ENCODE measurements at regions not wholly inside any gene's neighbourhood (a gene's known extent, or its start where the extent isn't known, plus 50 kb on each side); places are given as distances from the start of the nearest gene placed in this dataset.

DNA sequence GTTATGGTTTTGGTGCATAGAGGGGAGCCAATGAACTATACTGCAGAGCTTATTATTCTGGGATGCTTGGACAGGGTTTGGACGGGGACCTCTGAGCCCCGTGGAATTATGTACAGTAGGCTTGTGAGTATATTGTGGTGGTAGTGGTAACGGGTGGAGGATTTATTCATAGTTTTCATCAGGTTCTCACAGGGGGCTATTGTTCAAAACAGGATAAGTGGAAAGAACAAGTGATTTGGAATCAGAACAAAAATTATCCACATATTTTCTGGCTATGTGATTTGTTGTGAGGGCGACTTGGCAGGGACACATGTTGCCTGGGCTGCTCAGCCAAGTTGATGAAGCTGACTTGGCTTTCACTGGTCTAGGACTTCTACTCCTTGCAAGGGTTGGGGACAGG is 64.6 kb upstream of the ELOVL5 start:
- DNase-seq: no peak

DNA sequence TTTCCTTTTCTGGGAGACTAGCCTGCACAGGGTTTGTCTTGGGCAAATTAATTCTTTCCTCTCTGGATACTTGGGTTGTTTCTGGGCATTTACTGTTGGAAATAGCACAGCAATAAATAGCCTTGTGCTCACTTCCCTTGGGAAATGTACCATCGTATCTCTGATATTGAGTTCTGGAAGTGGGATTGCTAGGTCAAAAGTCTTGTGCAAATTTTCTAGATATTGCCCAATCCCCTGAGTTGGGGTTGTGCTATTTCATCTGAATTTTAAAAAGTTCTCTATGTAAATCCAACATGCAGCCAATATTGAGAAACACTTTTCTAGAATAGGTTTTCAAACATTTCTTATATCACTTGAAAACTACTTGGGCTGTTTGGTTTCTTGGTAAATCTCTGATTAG is 64.0 kb upstream of the ELOVL5 start:
- no peak for DNase-seq

- DNase-seq: no peak
Observed at GRCh38 chr6:53412021-53412715, 63.4 kb upstream of the ELOVL5 start.

- no peak for DNase-seq
Observed at GRCh38 chr6:53411451-53411850, 62.7 kb upstream of the ELOVL5 start.

DNA sequence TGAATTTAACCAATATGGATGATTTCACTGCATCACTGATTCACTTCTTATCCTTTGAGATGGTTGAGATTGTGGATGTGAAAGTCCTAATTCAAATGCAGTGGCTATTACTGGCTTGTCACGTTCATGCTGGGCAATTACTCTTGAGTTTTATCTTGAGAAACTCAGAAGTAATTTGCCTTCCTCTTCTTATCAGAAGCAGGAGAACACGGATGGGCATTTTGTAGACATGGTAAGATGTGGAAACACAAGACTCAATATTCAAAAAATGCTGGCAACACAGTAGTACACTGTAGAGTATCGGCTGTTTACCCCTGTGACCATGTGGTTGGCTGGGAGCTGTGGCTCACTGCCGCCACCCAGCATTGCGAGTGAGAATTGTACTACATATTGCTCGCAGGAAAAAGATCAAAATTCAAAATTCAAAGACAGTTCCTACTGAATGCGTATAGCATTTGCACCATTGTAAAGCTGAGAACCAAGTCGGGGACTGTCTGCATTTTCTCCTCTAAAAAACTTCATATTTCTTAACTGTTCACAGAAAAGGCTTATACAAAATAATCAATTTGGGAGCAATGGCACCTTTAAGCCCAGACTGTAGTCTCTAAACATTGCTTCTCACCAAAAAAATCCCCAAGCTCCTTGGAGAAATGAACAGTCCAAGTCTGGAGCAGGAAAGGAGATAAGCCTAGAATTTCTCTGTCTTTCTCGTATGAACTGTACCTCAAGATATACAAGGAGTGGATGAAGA is 61.9 kb upstream of the ELOVL5 start:
- peak; percentile 60 for DNase-seq

GRCh38 chr6:53408826-53409225 is 60.1 kb upstream of the ELOVL5 start:
- DNase-seq: no peak

DNA sequence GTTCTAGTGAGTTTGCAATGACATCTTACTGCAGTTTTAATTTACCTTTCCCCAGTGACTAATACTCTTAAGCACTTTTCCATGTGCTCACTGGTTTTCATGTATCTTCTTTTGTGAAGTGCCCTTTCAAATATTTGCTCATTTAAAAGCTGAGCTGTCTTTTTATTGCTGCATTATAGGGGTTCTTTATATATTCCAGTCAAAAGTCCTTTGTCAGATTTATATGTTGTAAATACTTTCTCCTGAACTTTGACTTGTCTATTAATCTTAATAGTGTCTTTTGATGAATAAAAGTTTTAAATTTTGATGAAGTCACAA is 50.2 kb upstream of the ELOVL5 start:
- DNase-seq: no peak

- DNase-seq: no peak
Observed at GRCh38 chr6:53398247-53399026, 49.7 kb upstream of the ELOVL5 start.

Data from activated naive CD4-positive, alpha-beta T cell treated with anti-CD3 and anti-CD28 coated beads, Interleukin-2, amount 50 U/mL, for 16 hours (primary cell).